ENCODE measurements at regions not wholly inside any gene's neighbourhood (a gene's known extent, or its start where the extent isn't known, plus 50 kb on each side); places are given as distances from the start of the nearest gene placed in this dataset.
A peak's percentile ranks its signal among the peaks of the same experiment; 100 is the strongest.

DNA sequence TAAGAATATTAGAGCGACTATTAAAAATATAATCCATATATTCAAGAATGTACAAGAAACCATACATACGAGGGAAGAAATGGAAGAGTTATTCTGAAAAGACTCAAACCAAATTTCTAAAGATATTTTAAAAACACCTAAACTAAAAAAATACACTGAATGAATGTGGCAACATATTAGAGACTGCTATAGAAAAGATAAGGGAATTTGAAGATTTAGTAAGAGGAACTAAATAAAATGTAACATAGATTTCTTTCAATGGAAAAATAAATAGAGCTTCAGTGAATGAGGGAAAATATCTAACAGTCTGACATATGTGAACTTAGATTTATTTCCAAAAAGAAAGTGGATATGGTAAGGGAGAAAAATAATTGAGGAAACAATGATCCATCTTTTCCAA, 194.9 kb upstream of the STXBP5 start:
- no peak overlapping the region for H3K4me3 ChIP-seq (ENCODE audit: low read depth, low read length)
- no peak for DNase-seq (ENCODE audit: low read depth)
- TF ChIP-seq, protein P1, sequence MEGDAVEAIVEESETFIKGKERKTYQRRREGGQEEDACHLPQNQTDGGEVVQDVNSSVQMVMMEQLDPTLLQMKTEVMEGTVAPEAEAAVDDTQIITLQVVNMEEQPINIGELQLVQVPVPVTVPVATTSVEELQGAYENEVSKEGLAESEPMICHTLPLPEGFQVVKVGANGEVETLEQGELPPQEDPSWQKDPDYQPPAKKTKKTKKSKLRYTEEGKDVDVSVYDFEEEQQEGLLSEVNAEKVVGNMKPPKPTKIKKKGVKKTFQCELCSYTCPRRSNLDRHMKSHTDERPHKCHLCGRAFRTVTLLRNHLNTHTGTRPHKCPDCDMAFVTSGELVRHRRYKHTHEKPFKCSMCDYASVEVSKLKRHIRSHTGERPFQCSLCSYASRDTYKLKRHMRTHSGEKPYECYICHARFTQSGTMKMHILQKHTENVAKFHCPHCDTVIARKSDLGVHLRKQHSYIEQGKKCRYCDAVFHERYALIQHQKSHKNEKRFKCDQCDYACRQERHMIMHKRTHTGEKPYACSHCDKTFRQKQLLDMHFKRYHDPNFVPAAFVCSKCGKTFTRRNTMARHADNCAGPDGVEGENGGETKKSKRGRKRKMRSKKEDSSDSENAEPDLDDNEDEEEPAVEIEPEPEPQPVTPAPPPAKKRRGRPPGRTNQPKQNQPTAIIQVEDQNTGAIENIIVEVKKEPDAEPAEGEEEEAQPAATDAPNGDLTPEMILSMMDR (conservative IDR thresholded peaks at IDR 0.05; ENCODE audit: low read depth, low read length): no peak

DNA sequence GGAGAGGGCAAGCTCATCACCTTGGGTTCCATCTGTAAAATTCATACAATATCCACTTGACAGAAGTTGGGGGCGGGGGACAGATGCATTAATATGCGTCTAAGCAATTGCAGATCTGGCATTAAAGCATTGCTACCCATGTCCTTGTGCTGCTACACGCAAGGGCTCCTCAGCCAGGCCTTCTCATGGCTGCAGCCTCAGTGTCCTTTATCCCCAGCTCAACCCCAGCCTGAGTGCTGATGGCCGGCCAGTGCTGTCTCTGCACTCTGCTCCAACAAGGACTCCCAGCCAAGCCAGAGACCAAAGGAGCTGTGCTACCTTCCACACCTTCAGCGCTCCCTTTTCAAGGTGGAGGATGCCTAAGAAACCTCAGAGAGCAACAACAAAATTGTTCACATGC, 188.5 kb upstream of the STXBP5 start:
- TF ChIP-seq, protein P1 (conservative IDR thresholded peaks at IDR 0.05; ENCODE audit: low read depth, low read length): no peak

DNA sequence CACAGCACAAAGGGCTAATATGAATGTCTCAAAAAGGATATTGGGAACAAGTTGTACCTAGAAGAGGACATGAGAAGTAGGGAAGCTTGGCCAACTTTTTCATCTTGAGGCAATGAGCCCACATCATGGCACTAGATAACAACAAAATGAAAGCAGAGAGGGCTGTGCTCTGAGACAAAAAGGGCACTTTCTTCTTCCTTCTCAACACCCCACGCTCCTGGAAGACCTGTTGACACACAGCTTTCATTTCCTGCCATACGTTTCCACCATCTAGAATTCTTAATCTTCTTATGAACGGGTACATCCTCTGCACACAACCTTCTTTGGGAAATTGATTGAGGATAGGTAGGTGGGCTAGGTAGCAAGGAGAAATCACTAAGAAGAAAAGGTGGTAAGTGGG, 187.8 kb upstream of the STXBP5 start:
- H3K4me3 ChIP-seq (ENCODE audit: low read depth, low read length): no peak overlapping the region
- DNase-seq (ENCODE audit: low read depth): no peak
- TF ChIP-seq, protein P1 (conservative IDR thresholded peaks at IDR 0.05; ENCODE audit: low read depth, low read length): no peak

More for the DNA sequence above, 188.5 kb upstream of the STXBP5 start:
- no peak for DNase-seq (ENCODE audit: low read depth)
- H3K4me3 ChIP-seq (ENCODE audit: low read depth, low read length): no peak overlapping the region

DNA sequence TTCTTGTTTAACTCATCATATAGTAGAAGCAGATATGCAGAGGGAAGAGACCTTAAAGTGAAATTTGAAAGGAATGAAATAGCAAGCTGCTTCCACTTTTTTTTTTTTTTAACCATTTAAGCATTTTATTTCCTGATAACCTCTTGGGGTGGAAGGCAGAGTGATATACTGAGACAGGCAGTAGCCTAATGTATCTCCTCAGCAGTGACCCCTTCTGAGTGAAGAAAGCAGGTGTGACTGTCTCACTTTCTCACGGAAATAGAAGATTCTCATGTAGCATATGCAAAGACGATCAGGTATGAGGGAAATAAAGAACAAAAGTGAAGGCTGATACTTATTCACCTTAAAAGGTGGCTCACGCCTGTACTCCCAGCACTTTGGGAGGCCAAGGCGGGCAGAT, 187.1 kb upstream of the STXBP5 start:
- no peak overlapping the region for H3K4me3 ChIP-seq (ENCODE audit: low read depth, low read length)
- DNase-seq (ENCODE audit: low read depth): no peak
- TF ChIP-seq, protein P1 (conservative IDR thresholded peaks at IDR 0.05; ENCODE audit: low read depth, low read length): no peak

DNA sequence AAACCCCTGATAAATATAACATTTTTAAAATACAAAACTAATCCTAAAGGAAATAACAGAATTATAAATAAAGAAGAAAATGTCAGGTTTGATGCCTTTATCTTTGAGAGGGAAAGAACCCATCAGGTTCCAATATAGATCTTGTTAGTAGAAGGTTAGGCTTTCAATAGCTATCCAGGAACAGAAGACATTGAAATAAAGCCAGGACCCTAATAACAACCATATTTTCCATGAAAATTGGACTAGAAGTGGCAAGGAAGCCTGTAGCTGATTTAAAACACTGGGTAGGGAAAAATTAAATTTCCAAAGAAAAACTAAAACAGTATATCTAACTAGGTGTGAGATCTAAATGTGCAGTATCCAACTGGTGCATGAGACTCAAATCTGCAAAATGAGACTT, 185.2 kb upstream of the STXBP5 start:
- DNase-seq (ENCODE audit: low read depth): no peak
- TF ChIP-seq, protein P1 (conservative IDR thresholded peaks at IDR 0.05; ENCODE audit: low read depth, low read length): no peak
- H3K4me3 ChIP-seq (ENCODE audit: low read depth, low read length): no peak overlapping the region

DNA sequence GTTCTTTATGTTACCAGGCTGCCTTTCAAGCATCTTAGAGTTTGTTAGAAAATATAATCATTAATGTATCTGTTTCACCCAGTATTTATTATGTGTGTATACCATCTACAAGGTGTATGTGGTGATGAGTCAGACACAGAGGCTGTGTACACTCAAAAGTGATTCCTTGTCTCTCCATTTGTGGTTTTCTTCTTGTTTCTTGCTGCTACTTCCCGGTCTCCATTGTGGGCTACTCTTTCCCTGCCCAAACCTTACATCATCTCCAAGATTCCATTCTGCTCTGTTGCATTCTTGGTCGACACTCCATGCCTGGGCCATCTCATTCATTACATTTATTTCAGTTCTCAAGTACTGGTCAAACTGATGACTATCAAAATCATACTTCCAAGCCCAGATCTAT, 182.2 kb upstream of the STXBP5 start:
- H3K4me3 ChIP-seq (ENCODE audit: low read depth, low read length): no peak overlapping the region
- TF ChIP-seq, protein P1 (conservative IDR thresholded peaks at IDR 0.05; ENCODE audit: low read depth, low read length): no peak
- peak; percentile 40 for DNase-seq (ENCODE audit: low read depth)

DNA sequence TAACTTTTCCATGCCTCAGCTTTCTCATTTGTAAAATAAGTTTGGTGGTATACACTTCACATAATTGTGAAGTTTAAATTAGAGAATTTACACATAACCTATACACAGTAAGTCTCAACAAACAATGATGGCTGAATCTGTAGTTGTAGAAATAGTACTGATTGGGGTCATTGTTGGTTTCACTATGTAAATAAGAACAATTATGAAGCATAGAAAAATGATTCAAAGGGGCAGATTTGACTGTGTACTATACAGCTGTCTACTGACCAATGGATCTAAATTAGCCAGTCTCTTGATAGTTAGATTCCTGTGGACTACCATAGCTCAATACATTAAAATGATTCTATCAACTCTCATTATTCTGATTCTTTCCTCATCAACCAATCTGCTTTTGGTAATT, 181.1 kb upstream of the STXBP5 start:
- DNase-seq (ENCODE audit: low read depth): no peak
- TF ChIP-seq, protein P1 (conservative IDR thresholded peaks at IDR 0.05; ENCODE audit: low read depth, low read length): no peak
- no peak overlapping the region for H3K4me3 ChIP-seq (ENCODE audit: low read depth, low read length)

Data from choroid plexus epithelial cell (primary cell).